HCT116 (cell line): ENCODE measurements at regions not wholly inside any gene's neighbourhood (a gene's known extent, or its start where the extent isn't known, plus 50 kb on each side); places are given as distances from the start of the nearest gene placed in this dataset.

Source experiments
- ATAC-seq: fragments of 200-7000 bp; cut with Tn5 transposase; 2 replicates; pipeline ENCODE4 v1.9.1; 2020; ENCODE audit warnings: mild to moderate bottlenecking, moderate library complexity
- BruUV-seq: library from RNA; stranded (reverse); fragments of 400-500 nt; replicated peaks from 2 replicates; lab custom pipeline; 2021; lab: Mats Ljungman, UMichigan
- CTCF ChIA-PET: fragments of 300-600 bp; sonication (Branson Sonifier 250); formaldehyde crosslinking; loops from one replicate; lab custom pipeline; 2021; ENCODE audit warnings: antibody characterized with exemption; lab: Charles Lee
- POLR2A ChIA-PET: fragments of 300-600, 350-600 bp; sonication (Branson Sonifier 250); formaldehyde crosslinking; loops from one replicate; lab custom pipeline; 2021; ENCODE audit warnings: antibody characterized with exemption; lab: Charles Lee
- RAD21 ChIA-PET, 2 experiments: fragments of 300-600 bp; sonication (Branson Sonifier 250); formaldehyde crosslinking; loops; one replicate each; lab custom pipeline; 2023; ENCODE audit warnings: low total read pairs in 2 of 2; ENCODE audit not compliant: uncharacterized antibody in 2 of 2, unreplicated experiment in 2 of 2, low non-redundant PET in 1 of 2; lab: Charles Lee
- DNase-seq: peaks from one replicate; pipeline ENCODE4 v3.0.0-alpha.2; 2010; ENCODE audit warnings: low read depth, low spot score
- H2AFZ ChIP-seq: fragments of 200-600 bp; shearing (Covaris generic), sonication (generic); 2 replicates; pipeline ENCODE4 v1.6.1; 2017; ENCODE audit warnings: low read depth, mixed run types, mixed read lengths, antibody characterized with exemption, low read length; ENCODE audit not compliant: poor library complexity, severe bottlenecking
- H3K27ac ChIP-seq: 2 replicates; pipeline ENCODE4 v1.5.1; 2012; ENCODE audit warnings: low read depth, low read length
- H3K27me3 ChIP-seq: fragments of 200-600 bp; sonication (generic); 2 replicates; pipeline ENCODE4 v1.6.1; 2016; ENCODE audit warnings: mixed run types, low read length, mixed read lengths; ENCODE audit not compliant: insufficient read depth
- H3K36me3 ChIP-seq, 2 experiments: fragments of 200-500 bp in 1 of 2; fragments of 200-600 bp in 1 of 2; sonication (Bioruptor generic) in 1 of 2; sonication (generic) in 1 of 2; 2 replicates each; pipeline versions ENCODE4 v1.5.1 to v1.6.1; 2014 to 2016; ENCODE audit warnings: low read length in 2 of 2, inconsistent platforms in 1 of 2, mixed read lengths in 1 of 2, mixed run types in 1 of 2; ENCODE audit not compliant: insufficient read depth in 2 of 2, control insufficient read depth in 1 of 2
- H3K4me1 ChIP-seq, 2 experiments: fragments of 200-600 bp in 1 of 2; sonication (generic) in 1 of 2; 2 replicates each; pipeline versions ENCODE4 v1.5.1 to v1.6.1; 2012 to 2017; ENCODE audit warnings: low read length in 2 of 2, inconsistent platforms in 1 of 2, mild to moderate bottlenecking in 1 of 2, mixed read lengths in 1 of 2, mixed run types in 1 of 2, moderate library complexity in 1 of 2; ENCODE audit not compliant: insufficient read depth in 2 of 2, control insufficient read depth in 1 of 2
- H3K4me2 ChIP-seq: fragments of 200-600 bp; sonication (generic); 2 replicates; pipeline ENCODE4 v1.6.1; 2017; ENCODE audit warnings: mixed run types, low read length, mixed read lengths
- H3K4me3 ChIP-seq, 2 experiments: fragments of 200-600 bp in 1 of 2; sonication (generic) in 1 of 2; replicated peaks in 1 of 2; 2 replicates each; pipeline ENCODE4 v1.5.1; 2011 to 2016; ENCODE audit warnings: low read length in 2 of 2, control low read depth in 1 of 2, low read depth in 1 of 2, mild to moderate bottlenecking in 1 of 2, mixed read lengths in 1 of 2, mixed run types in 1 of 2
- H3K79me2 ChIP-seq: fragments of 200-600 bp; sonication (generic); 2 replicates; pipeline ENCODE4 v1.6.1; 2017; ENCODE audit warnings: mild to moderate bottlenecking, mixed run types, low read length, moderate library complexity, mixed read lengths; ENCODE audit not compliant: insufficient read depth
- H3K9ac ChIP-seq: fragments of 200-600 bp; sonication (generic); 2 replicates; pipeline ENCODE4 v1.6.1; 2016; ENCODE audit warnings: low read length, mixed read lengths
- H3K9me2 ChIP-seq: fragments of 200-600 bp; sonication (generic), shearing (Covaris generic); 2 replicates; pipeline ENCODE4 v1.6.1; 2017; ENCODE audit warnings: mixed run types, mild to moderate bottlenecking, moderate library complexity; ENCODE audit not compliant: insufficient read depth
- H3K9me3 ChIP-seq, 2 experiments: fragments of 200-500 bp in 1 of 2; fragments of 200-600 bp in 1 of 2; sonication (Bioruptor generic) in 1 of 2; sonication (generic) in 1 of 2; 2 replicates each; pipeline ENCODE4 v1.6.1; 2014 to 2017; ENCODE audit warnings: low read length in 2 of 2, mixed read lengths in 2 of 2, inconsistent platforms in 1 of 2, low read depth in 1 of 2, mild to moderate bottlenecking in 1 of 2, mixed run types in 1 of 2, moderate library complexity in 1 of 2; ENCODE audit not compliant: control insufficient read depth in 1 of 2, insufficient read depth in 1 of 2
- H4K20me1 ChIP-seq: fragments of 200-600 bp; sonication (generic), shearing (Covaris generic); 2 replicates; pipeline ENCODE4 v1.6.1; 2017; ENCODE audit warnings: mixed run types, mild to moderate bottlenecking, moderate library complexity; ENCODE audit not compliant: insufficient read depth
- CBX3 ChIP-seq: IDR thresholded peaks from 2 replicates; pipeline ENCODE4 v1.6.1; 2012; ENCODE audit warnings: low read depth
- CTCF ChIP-seq, 3 experiments: fragments of 200-600 bp in 1 of 3; sonication (generic) in 1 of 3; IDR thresholded peaks in 2 of 3; conservative IDR thresholded peaks in 1 of 3; 2 replicates each; pipeline ENCODE4 v1.5.1; 2012 to 2017; ENCODE audit warnings: low read depth in 2 of 3, low read length in 2 of 3, antibody characterized with exemption in 1 of 3, borderline replicate concordance in 1 of 3, control low read depth in 1 of 3, mild to moderate bottlenecking in 1 of 3, mixed read lengths in 1 of 3, mixed run types in 1 of 3, moderate library complexity in 1 of 3; ENCODE audit not compliant: insufficient read depth in 1 of 3
- EZH2 ChIP-seq: fragments of 200-600 bp; sonication (generic); IDR thresholded peaks from 2 replicates; pipeline ENCODE4 v1.6.1; 2017; ENCODE audit warnings: antibody characterized with exemption, mixed run types
- EZH2phosphoT487 ChIP-seq: fragments of 200-600 bp; IDR thresholded peaks from 2 replicates; pipeline ENCODE4 v1.6.1; 2018; ENCODE audit warnings: antibody characterized with exemption, borderline replicate concordance
- FOSL1 ChIP-seq: IDR thresholded peaks from 2 replicates; pipeline ENCODE4 v1.6.1; 2012; ENCODE audit warnings: low read depth
- JUND ChIP-seq: IDR thresholded peaks from 2 replicates; pipeline ENCODE4 v1.6.1; 2012
- POLR2A ChIP-seq: IDR thresholded peaks from 2 replicates; pipeline ENCODE4 v1.7.0; 2011; ENCODE audit warnings: borderline replicate concordance; ENCODE audit not compliant: insufficient read depth, insufficient read length; ENCODE audit errors: extremely low read depth
- POLR2AphosphoS5 ChIP-seq: IDR thresholded peaks from 2 replicates; pipeline ENCODE4 v1.6.1; 2011; ENCODE audit warnings: mild to moderate bottlenecking, low read depth, low read length, moderate library complexity
- RAD21 ChIP-seq: IDR thresholded peaks from 2 replicates; pipeline ENCODE4 v1.6.1; 2012; ENCODE audit warnings: low read depth, mild to moderate bottlenecking
- REST ChIP-seq: IDR thresholded peaks from 2 replicates; pipeline ENCODE4 v1.6.1; 2012; ENCODE audit warnings: low read depth
- SRF ChIP-seq: IDR thresholded peaks from 2 replicates; pipeline ENCODE4 v1.6.1; 2012; ENCODE audit warnings: low read depth
- TCF7L2 ChIP-seq: IDR thresholded peaks from 2 replicates; pipeline ENCODE4 v1.7.0; 2011; ENCODE audit warnings: borderline replicate concordance, inconsistent platforms; ENCODE audit not compliant: insufficient read depth, insufficient read length; ENCODE audit errors: extremely low read depth
- ZBTB33 ChIP-seq: IDR thresholded peaks from 2 replicates; pipeline ENCODE4 v1.6.1; 2011; ENCODE audit warnings: mild to moderate bottlenecking, low read length, moderate library complexity; ENCODE audit not compliant: insufficient replicate concordance; ENCODE audit errors: extremely low read depth
- intact Hi-C: fragments of 100-400 bp; cut with micrococcal nuclease; formaldehyde crosslinking; loops from 2 replicates; pipeline ENCODE4 v1.10.0; 2022

- H3K27ac ChIP-seq: no peak overlapping the region
- no peaks in the 10 kb centered on the region for H3K9me2 ChIP-seq
- no peak for TF ChIP-seq CTCF (IDR thresholded peaks at IDR 0.05 in 2 of 3, conservative IDR thresholded peaks at IDR 0.05 in 1 of 3; ENCODE audit: borderline replicate concordance in 1 of 3, insufficient read depth in 1 of 3, low read depth in 2 of 3, low read length in 2 of 3)
- no peak for TF ChIP-seq EZH2phosphoT487
- TF ChIP-seq POLR2A: no peak
- no peak for TF ChIP-seq FOSL1
- no peak for TF ChIP-seq REST
- TF ChIP-seq EZH2: no peak
- no peak for TF ChIP-seq JUND
- no peak for TF ChIP-seq CBX3
- TF ChIP-seq TCF7L2: no peak
- TF ChIP-seq POLR2AphosphoS5: no peak
- TF ChIP-seq SRF: no peak
- TF ChIP-seq RAD21: no peak
- no peak for TF ChIP-seq ZBTB33
- TF ChIP-seq, all 23 proteins: peak for 0
- Histone ChIP-seq H4K20me1 (no peaks in the 10 kb centered on the region), H3K4me3 (no peak overlapping the region), H3K4me2 (no peak overlapping the region), H3K36me3 (no peaks in the 10 kb centered on the region), H2AFZ (no peak overlapping the region), H3K9me3 (no peaks in the 10 kb centered on the region), H3K27me3 (no peaks in the 10 kb centered on the region), H3K4me1 (no peaks in the 10 kb centered on the region), H3K79me2 (no peaks in the 10 kb centered on the region), H3K9ac (no peak overlapping the region)
- CTCF ChIA-PET: no interaction called here
- intact Hi-C loops: no loop called here
- RAD21 ChIA-PET: no interaction called here
- no peak for DNase-seq
- no peak for ATAC-seq
- no TSS peak for BruUV-seq
- POLR2A ChIA-PET: no interaction called here
Measured at GRCh38 chrX:3426552-3426951, 80.1 kb upstream of the MXRA5 start.
